Left lobe of liver (tissue), 2 donors: ENCODE measurements at regions not wholly inside any gene's neighbourhood (a gene's known extent, or its start where the extent isn't known, plus 50 kb on each side); places are given as distances from the start of the nearest gene placed in this dataset.
A peak's percentile ranks its signal among the peaks of the same experiment; 100 is the strongest.
"Not testable (repeated sequence)": the region's sequence is repeated elsewhere in the genome, so short reads cannot be mapped to it uniquely, and the experiment has no call there.

ENCODE experiments used
- ATAC-seq: fragments of 200-7000 bp; cut with Tn5 transposase; one replicate; pipeline ENCODE4 v1.9.1; 2020; ENCODE audit warnings: mild to moderate bottlenecking, moderate library complexity
- DNase-seq: peaks from one replicate; pipeline ENCODE4 v3.0.0-alpha.2; 2020; ENCODE audit warnings: low spot score
- donor health status: DM: no; HTN: no; CAD: no; lungs with moderate emphysema.
- donor health status: DM: no; HTN: yes; CAD: no.

DNA sequence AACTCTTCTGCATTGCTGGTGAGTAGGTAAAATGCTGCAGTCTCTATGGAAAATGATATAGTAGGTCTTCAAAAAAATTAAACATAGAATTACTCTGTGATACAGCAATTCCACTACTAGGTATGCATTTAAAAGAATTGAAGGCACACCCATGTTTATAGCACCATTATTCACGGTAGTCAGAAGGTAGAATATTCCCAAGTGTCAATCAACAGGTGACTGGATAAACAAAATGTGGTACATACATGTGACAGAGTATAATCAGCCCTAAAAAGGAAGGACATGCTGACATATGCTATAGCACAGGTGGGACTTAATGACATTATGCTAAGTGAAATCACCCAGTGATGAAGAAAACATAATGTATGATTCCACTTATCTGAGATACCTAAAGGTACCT is 123.3 kb downstream of the CCER1 start:
- ATAC-seq = no peak
- no peak for DNase-seq

DNA sequence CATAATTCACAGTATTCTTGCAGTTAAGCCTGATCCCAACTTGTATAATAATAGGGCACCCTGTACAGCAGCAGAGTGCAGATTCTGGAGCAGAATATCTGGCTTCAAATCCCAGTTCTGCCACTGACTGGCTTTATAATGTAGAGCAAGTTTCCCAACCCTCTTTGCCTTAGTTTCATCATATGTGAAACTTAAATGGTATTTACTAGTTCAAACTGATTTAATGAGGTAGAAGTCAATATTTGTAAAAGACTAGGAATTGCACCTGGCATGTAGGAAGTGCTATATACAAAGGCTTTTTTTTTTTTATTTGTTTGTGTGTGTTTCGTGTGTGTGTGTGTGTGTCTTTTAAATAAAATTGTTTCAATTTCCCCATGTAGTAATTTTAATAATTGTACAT is 125.9 kb downstream of the CCER1 start:
- no peak for DNase-seq

DNA sequence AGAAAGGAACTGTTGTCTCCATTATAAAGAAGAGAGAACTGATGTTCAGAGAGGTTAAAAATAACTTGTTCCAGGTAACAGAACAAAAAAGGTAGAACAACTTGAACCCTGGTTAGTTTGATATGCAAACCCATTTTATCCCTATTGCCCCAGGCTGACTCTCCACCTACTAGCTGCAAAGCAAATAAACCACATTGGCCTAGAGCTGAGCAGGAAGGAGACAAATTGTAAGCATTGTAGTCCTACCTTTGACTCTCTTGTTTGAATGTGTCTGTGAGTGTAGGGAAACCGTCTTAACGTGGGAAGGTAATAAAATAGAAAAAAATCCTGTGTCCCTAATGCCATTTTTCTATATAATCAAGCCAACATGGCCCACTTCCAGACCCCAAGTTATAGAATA is 126.4 kb downstream of the CCER1 start:
- DNase-seq (no peak), ATAC-seq (no peak)

More for the DNA sequence above, 125.9 kb downstream of the CCER1 start:
- no peak for ATAC-seq

DNA sequence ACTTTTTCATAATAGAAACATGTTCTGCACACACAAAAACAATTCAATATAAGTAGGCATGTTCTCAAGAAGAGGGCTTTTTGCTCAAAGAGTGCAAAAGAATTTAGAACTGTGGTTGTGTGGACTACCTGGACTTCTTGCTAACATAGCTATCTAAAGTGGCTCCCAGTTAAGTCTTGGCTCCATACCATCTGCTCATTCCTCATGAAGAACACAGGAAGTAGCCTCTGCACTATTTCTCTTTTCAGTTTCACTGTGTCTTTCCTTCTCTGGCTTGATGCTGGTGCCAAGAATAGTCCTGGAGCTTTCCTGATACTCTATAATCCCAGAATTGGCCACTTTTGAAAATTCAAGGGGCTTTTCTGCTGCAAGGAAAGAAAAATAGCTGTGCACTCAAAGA is 127.4 kb downstream of the CCER1 start:
- no peak for ATAC-seq
- no peak for DNase-seq

DNA sequence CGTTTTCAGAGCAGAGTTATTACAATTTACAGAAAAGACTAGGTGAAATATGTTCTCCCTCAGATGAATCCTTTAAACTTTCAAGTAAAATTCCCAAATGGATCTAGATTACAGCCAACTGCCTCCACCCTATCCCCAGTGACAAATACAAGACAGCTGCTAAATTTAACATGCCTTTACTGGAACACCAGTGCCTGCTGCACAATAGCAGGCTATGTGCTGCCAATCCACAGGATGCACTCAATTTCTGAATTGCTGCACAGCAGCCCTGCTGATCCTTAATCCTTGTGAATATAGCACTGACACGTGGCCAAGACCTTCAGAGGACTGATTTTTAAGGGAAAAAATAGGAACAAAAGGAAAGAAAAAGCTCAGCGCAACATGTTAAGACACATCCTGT is 128.9 kb downstream of the CCER1 start:
- DNase-seq (no peak), ATAC-seq (no peak)

DNA sequence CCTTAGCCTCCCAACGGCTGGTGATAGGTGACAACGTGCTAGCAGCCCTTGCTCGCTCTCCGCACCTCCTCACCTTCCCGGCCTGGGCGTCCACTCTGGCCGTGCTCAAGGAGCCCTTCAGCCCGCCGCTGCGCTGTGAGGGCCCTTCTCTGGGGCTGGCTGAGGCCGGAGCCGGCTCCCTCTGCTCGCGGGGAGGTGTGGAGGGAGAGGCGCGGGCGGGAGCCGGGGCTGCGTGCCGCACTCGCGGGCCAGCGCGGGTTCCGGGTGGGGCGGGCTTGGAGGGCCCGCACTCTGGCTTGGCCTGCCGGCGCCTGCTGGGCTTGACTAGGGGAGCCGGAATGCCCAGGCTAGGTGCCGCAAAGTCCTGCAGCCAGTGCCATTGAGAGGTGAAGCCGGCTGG is 131.1 kb downstream of the CCER1 start:
- no peak for ATAC-seq
- DNase-seq = no peak

DNA sequence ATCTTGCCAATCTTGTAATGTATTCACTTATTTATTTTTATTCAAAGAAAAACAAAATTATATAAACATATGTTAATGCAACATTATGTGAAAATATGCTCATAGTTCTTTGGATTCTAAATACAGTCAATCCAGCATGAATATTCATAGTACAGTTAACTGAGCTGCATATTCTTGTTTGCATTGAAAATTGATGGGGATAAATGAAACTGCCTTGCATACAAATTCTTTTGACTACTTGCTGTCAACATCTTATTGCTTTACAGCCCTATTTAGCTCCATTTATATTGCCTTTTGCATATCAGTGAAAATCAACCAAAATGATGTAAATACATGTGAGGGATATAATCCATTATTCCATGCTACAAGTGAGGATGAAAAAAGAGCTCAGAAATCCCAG is 135.3 kb downstream of the CCER1 start:
- no peak for ATAC-seq
- DNase-seq = no peak

DNA sequence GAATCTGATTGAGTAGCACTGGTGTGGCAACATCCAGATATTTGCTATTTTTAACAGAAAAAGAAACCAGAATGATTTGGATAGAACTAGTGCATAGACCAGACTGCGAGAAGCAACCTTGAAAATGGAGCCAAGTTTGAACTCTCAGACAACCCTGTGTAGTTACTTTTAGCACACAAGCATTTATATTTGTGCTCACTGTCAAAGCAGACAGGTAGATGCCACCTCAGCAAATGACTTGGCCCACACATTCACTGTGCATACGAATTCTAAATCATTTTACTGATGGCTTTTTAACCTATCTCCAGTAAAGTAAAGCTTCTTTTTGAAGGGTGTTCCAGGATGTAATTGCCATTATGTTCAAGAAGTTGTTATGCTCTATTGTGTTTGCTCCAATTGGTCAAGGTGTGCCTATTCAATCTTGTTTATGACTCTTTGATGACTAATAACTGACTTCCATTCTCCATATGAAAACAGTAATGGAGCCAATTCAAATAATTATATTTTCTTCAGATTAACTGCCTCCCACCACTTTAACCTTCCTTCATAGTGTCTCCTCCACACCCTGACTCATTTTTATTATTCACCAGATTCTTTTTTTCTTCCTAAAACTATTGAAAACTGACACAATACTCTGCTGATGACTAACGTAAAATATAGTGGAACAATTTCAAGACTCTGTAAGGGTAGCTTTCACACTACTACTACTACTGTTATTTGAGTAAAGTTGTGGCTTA is 138.5 kb downstream of the CCER1 start:
- DNase-seq (no peak), ATAC-seq (no peak)

DNA sequence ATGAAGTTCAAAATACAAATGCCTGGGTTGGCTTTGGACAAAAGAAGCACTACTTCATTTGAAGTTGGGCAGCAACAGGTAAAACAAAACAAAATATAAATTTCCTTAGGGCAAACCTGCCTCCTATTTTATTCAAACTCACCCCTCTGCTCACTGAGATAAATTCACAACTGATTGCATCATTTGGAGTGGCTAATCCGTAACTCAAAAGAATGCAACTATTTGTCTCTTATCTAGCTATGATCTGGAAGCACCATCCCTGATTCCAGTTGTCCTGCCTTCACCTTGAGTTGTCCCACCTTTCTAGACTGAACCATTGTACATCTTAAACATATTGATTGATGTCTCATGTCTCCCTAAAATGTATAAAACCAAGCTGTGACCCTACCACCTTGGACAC is 145.0 kb downstream of the CCER1 start:
- DNase-seq = no peak
- no peak for ATAC-seq

DNA sequence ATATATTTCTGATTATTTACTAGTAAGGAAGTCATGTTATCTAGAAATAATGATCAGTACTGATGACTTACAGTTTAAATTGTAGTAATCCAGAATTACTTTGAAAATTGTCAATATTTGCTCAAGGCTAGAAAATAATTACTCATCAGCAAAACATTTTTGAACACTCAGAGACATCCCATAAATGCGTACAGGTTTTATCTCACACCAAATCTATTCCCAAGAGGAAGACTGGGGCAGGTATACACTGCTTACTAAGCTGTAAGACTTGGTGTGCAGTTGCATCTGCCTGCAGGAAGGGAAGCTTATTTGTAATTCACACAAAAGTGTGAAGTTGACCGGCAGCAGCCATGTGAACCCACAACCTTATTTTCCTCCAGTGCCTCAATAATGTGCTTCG is 146.4 kb downstream of the CCER1 start:
- DNase-seq (no peak), ATAC-seq (no peak)

DNA sequence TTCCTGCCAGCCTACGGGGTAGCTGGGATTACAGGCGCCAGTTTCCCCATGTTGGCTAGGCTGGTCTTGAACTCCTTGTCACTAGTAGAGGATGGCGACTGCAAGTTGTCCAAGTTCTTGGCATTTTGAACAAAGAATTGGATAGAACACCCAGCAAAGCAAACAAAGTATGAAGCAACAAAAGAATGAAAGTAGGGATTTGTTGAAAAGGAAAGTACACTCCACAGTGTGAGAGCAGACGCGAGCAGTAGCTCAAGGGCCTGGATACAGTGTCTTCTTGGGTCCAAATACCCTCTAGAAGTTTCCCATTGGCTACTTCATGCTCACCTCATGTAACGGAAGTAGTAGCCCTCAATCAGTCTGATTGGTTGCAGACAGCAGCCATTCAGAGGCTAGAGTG is 152.2 kb downstream of the CCER1 start:
- peak; percentile 66 for ATAC-seq

DNA sequence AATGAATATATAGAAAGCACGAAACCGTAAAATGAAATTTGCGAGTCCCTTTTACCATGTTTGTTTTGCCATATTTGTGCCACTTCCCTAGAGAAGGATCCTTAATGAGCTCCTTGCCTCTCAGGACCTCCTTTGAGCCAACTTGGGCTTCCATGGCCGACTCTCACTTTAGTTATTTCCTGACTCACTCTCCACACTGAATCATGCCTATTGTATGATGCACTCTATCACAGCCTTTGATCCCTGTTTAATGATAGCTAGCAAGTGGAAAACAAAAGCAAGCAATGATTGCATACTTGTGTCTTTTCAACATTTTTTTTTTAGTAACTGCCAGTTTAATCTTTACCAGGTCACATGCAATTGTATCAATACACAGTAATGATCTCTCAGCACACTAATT is 153.2 kb downstream of the CCER1 start:
- no peak for ATAC-seq
- no peak for DNase-seq

More for the DNA sequence above, 152.2 kb downstream of the CCER1 start:
- no peak for DNase-seq

DNA sequence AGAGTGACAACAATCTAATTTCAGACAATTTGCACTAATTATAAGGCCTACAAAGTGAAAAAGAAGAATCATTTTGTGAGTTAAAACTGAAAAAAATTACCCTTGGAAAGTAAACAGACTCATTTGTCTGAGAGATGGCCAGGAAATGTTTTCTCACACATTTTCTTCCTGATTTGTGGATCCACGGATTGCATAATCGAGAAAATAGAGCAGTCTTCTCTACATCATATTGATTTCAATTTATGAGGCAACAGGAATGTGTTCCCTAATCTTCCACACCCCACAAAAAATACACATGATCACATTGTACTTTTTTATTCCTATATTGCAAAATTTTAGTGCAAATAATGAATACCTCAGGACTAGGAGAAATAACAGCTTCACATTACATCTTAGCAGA is 160.8 kb downstream of the CCER1 start:
- no peak for ATAC-seq
- DNase-seq = no peak

DNA sequence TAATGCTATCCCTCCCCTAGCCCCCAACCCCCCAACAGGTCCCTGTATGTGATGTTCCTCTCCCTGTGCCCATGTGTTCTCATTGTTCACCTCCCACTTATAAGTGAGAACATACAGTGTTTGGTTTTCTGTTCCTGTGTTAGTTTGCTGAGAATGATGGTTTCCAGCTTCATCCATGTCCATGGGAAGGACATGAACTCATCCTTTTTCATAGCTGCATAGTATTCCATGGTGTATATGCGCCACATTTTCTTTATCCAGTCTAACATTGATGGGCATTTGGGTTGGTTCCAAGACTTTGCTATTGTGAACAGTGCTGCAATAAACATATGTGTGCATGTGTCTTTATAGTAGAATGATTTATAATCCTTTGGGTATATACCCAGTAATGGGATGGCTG is 162.3 kb downstream of the CCER1 start:
- not testable (repeated sequence) for ATAC-seq, DNase-seq

DNA sequence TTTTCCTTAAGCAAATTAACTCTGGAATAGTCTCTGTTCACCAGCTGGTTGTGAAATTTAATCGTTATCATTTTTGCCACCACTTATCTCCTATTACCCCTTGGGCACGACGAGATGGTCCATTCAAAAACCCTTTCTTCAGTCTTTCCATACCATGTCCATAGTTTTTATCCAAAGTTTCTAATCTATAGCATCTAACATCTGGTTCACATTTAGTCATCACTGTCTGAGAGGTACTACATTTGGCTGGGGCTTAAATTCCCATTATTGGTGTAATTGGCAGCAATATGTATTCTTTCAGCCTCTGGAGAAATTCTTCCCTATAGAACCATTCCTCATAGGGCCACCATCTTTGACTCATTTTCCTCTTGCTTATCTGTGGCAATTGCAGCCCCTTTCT is 163.5 kb downstream of the CCER1 start:
- ATAC-seq = no peak
- DNase-seq = no peak

DNA sequence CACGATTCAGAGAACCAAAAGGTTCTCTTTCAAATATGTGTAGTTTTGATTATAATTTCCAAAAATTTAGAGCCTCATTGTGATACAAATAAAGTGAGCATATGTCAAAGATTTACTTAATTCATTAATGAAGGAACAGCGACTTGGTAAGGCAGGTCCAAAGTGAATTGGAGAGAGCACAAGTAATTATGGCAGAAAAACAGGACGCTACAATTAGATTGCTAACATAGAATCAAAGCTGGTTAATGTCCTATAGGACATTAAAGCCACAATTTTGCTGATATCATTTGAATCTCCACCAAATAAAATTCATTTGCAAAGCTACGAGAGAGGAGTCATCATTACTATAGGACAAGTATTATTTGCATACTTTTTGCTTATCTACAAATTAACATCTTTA is 164.2 kb downstream of the CCER1 start:
- no peak for ATAC-seq
- DNase-seq = no peak

DNA sequence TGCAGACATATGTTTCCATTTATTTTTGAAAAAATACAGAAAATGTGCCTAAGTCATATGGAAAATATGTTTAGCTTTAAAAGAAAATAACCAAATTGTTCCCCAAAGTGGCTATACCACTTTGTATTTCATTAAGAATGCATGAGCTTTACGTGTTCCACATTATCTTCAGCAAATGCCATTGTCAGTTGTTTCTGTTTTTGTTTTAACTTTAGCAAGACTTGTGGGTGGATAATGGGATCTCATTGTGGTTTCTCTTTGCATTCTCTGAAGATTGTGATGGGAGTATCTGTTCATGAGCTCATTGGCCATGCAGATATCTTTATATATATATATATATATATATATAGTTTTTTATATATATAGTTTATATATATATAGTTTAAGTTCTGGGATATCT is 181.5 kb downstream of the CCER1 start:
- no peak for ATAC-seq
- no peak for DNase-seq

DNA sequence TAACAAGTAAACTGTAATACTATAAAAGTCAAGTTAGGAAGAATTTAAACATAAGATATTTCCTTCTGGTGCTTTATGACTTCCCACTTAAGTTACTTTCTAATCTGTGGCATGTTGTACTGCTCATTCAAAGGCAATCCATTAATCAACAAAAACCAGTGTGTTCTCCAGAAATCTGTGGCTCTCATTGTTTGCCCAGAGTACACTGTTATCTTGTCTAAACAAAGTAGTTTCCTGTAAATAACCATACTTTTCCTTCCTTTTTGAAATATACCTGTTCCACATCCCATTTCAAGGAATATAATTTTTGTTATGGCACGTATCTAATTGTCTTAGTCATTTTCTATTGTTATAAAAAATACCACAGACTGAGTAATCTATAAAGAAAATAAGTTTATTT is 184.1 kb downstream of the CCER1 start:
- no peak for ATAC-seq

DNA sequence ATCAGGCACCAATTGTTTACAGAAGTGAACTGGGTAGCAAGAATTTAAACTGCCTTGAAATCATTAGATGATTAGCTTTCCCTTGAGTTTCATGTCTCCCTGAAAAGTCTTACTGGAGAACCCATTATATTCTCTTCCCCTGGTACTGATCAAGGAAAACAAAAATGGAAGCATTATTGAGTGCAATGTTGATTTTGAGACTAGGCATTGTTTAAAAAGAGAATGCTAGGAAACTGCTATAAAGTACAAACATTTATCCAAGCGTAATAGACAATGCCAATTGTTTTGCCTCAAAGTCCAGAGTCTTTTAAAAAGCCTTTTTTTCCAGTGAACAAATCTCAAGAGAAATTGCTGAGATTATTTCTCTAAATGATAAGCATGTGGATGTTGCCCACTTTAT is 197.0 kb downstream of the CCER1 start:
- DNase-seq (no peak), ATAC-seq (no peak)

More for the DNA sequence above, 184.1 kb downstream of the CCER1 start:
- no peak for DNase-seq

DNA sequence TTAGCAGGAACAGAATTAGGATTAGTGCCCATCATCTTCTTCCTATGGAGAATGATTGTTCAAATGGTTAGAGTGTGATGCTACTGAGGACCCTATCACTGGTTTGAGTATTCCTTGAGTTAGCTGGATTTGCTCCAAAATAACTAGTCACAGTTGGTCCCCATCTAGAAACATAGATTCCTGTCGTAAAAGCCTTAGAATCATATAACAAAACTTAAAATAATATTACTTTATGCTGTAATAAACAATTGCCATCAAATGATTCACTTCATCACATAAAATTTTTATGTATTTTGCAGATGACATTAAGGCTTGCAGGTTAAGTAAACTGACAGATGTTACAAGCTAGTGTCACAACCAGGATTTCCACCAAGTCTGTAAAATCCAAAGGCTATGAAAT is 209.8 kb downstream of the CCER1 start:
- DNase-seq = no peak
- ATAC-seq = no peak

DNA sequence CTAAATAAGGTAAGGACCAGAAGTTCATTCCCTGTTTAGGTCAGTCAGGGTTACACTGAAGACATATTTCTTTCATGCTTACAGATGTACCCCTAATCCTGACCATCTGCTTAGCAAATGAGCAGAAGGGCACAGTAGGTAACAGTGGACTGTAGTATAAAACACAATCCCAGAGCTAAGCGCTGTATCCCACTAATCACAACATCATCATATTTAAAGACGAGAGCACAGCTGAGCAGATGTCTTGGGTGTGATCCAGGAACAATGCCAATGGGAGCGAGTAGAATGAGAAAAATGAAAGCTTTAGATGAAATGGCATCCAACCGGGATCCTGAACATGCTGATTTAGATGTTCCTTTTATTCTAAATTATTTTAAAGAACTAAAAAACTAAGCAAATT is 213.4 kb downstream of the CCER1 start:
- DNase-seq (no peak), ATAC-seq (no peak)

DNA sequence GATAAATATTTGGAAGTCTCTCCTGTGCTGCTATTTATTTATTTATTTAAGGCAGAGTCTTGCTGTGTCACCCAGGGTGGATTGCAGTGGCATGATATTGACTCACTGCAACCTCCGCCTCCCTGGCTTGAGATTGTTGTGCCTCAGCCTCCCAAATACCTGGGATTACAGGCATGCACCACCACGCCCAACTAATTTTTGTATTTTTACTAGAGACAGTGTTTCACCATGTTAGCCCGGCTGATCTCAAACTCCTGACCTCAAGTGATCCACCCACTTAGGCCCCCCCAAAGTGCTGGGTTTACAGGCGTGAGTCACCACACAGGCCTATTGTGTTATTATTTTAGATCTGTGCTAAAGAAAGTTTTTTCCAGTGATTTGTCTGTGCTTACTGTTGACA is 225.2 kb downstream of the CCER1 start:
- DNase-seq (no peak), ATAC-seq (no peak)

DNA sequence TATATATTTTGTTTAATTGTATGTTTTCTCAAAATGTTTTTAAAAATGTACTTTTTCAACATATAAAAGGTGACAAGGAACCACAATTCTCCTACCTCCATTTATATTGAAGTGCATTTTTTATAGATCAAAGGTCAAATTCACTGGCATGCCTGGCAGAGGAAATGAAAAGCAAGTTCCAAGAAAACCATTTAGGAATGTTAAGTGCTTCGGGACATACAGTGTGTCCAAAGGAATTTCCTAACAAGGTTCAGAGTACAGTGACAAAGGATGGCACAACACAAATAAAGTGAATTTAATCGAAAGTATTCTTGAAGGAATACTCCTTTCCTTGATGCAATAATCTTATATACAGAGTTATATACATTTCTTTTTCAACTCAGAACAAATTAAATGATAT is 242.3 kb downstream of the CCER1 start:
- DNase-seq (no peak), ATAC-seq (no peak)
